ENCODE measurements at regions not wholly inside any gene's neighbourhood (a gene's known extent, or its start where the extent isn't known, plus 50 kb on each side); places are given as distances from the start of the nearest gene placed in this dataset.

DNA sequence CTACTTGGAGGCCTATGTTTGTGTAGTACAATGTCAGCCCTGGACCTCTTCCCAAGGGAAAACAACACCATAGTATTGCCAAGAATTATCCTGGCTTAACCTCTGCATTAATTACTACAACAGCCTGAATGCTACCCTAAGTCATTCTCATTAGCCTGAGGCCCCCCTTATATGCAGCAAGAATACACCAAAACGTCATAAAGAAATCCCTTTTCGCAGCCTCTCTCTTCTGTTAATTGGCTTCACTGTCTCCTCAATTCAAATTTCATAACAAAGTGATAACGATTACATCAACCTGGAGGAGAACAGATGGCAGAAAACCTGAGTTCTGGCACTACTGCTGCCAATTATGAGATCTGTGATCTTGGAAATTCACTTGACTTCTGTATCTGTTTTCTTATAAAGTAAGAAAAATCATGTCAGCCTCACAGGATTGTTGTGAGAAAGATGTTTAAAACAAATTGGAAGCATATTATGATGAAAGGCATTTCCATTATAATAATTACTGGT lies 1663.1 kb downstream of the STIM2 start:
- peaks cover 12% of the 10 kb centered on the region for H3K4me1 Mint-ChIP-seq (ENCODE audit: low read depth, unreplicated experiment)
- Histone ChIP-seq H2AFZ (ENCODE audit: low read depth, low read length) (no peak overlapping the region), H3K4me1 (ENCODE audit: insufficient read depth, low read length) (no peaks in the 10 kb centered on the region), H3K4me3 (ENCODE audit: insufficient read depth, low read depth, low read length) (no peak overlapping the region), H3K9me3 (ENCODE audit: insufficient read depth, low read depth, low read length) (no peaks in the 10 kb centered on the region), H3K36me3 (ENCODE audit: insufficient read depth, low read length) (no peaks in the 10 kb centered on the region), H3K79me2 (ENCODE audit: insufficient read depth, low read length) (no peaks in the 10 kb centered on the region), H3K4me2 (ENCODE audit: low read length) (no peak overlapping the region), H4K20me1 (ENCODE audit: insufficient read depth, low read length) (no peaks in the 10 kb centered on the region), H3K27me3 (ENCODE audit: insufficient read depth, low read length) (no peaks in the 10 kb centered on the region), H3K27ac (ENCODE audit: low read depth, low read length) (no peak overlapping the region), H3K9ac (ENCODE audit: low read length) (no peak overlapping the region)
- no peak for TF ChIP-seq EZH2 (IDR thresholded peaks at IDR 0.05; ENCODE audit: insufficient read depth, low read length)
- no peak for TF ChIP-seq CTCF (IDR thresholded peaks at IDR 0.05; ENCODE audit: insufficient read depth, low read depth, low read length)
- no peak for FAIRE-seq
- no peaks in the 10 kb centered on the region for H3K27me3 Mint-ChIP-seq (ENCODE audit: low read depth, unreplicated experiment)
- DNase-seq (ENCODE audit: low read depth): no peak
- no peaks in the 10 kb centered on the region for H3K36me3 Mint-ChIP-seq (ENCODE audit: low read depth, unreplicated experiment)
- H3K4me3 Mint-ChIP-seq (ENCODE audit: unreplicated experiment): no peak overlapping the region
- H3K9me3 Mint-ChIP-seq (ENCODE audit: unreplicated experiment): no peaks in the 10 kb centered on the region
- no peak overlapping the region for H3K27ac Mint-ChIP-seq (ENCODE audit: unreplicated experiment)

GRCh38 chr4:28536124-28536523 lies 1675.5 kb downstream of the STIM2 start:
- DNase-seq (ENCODE audit: low read depth): no peak
- Mint-ChIP-seq H3K4me1 (ENCODE audit: low read depth, unreplicated experiment) (no peaks in the 10 kb centered on the region), H3K27me3 (ENCODE audit: low read depth, unreplicated experiment) (no peaks in the 10 kb centered on the region), H3K9me3 (ENCODE audit: unreplicated experiment) (no peaks in the 10 kb centered on the region), H3K27ac (ENCODE audit: unreplicated experiment) (no peak overlapping the region), H3K4me3 (ENCODE audit: unreplicated experiment) (no peak overlapping the region), H3K36me3 (ENCODE audit: low read depth, unreplicated experiment) (peaks cover 2% of the 10 kb centered on the region)
- H3K36me3 ChIP-seq (ENCODE audit: insufficient read depth, low read length): no peaks in the 10 kb centered on the region
- TF ChIP-seq CTCF (IDR thresholded peaks at IDR 0.05; ENCODE audit: insufficient read depth, low read depth, low read length) (no peak), EZH2 (IDR thresholded peaks at IDR 0.05; ENCODE audit: insufficient read depth, low read length) (no peak)
- no peaks in the 10 kb centered on the region for H3K79me2 ChIP-seq (ENCODE audit: insufficient read depth, low read length)
- H3K27me3 ChIP-seq (ENCODE audit: insufficient read depth, low read length): no peaks in the 10 kb centered on the region
- H2AFZ ChIP-seq (ENCODE audit: low read depth, low read length): no peak overlapping the region
- H3K4me3 ChIP-seq (ENCODE audit: insufficient read depth, low read depth, low read length): no peak overlapping the region
- no peak overlapping the region for H3K27ac ChIP-seq (ENCODE audit: low read depth, low read length)
- H3K9me3 ChIP-seq (ENCODE audit: insufficient read depth, low read depth, low read length): no peaks in the 10 kb centered on the region
- H3K9ac ChIP-seq (ENCODE audit: low read length): no peak overlapping the region
- H3K4me1 ChIP-seq (ENCODE audit: insufficient read depth, low read length): no peaks in the 10 kb centered on the region
- H3K4me2 ChIP-seq (ENCODE audit: low read length): no peak overlapping the region
- H4K20me1 ChIP-seq (ENCODE audit: insufficient read depth, low read length): no peaks in the 10 kb centered on the region
- no peak for FAIRE-seq

GRCh38 chr4:28545986-28546385 lies 1685.3 kb downstream of the STIM2 start:
- Histone ChIP-seq H3K27ac (ENCODE audit: low read depth, low read length) (no peak overlapping the region), H2AFZ (ENCODE audit: low read depth, low read length) (no peak overlapping the region), H3K4me1 (ENCODE audit: insufficient read depth, low read length) (no peaks in the 10 kb centered on the region), H3K79me2 (ENCODE audit: insufficient read depth, low read length) (no peaks in the 10 kb centered on the region), H3K9ac (ENCODE audit: low read length) (no peak overlapping the region), H3K4me2 (ENCODE audit: low read length) (no peak overlapping the region), H3K27me3 (ENCODE audit: insufficient read depth, low read length) (no peaks in the 10 kb centered on the region), H3K36me3 (ENCODE audit: insufficient read depth, low read length) (no peaks in the 10 kb centered on the region), H3K9me3 (ENCODE audit: insufficient read depth, low read depth, low read length) (no peaks in the 10 kb centered on the region), H3K4me3 (ENCODE audit: insufficient read depth, low read depth, low read length) (no peak overlapping the region), H4K20me1 (ENCODE audit: insufficient read depth, low read length) (no peaks in the 10 kb centered on the region)
- no peaks in the 10 kb centered on the region for H3K36me3 Mint-ChIP-seq (ENCODE audit: low read depth, unreplicated experiment)
- TF ChIP-seq EZH2 (IDR thresholded peaks at IDR 0.05; ENCODE audit: insufficient read depth, low read length): no peak
- no peak for TF ChIP-seq CTCF (IDR thresholded peaks at IDR 0.05; ENCODE audit: insufficient read depth, low read depth, low read length)
- H3K4me1 Mint-ChIP-seq (ENCODE audit: low read depth, unreplicated experiment): peaks cover 4% of the 10 kb centered on the region
- FAIRE-seq (no peak), DNase-seq (ENCODE audit: low read depth) (no peak)
- no peak overlapping the region for H3K27ac Mint-ChIP-seq (ENCODE audit: unreplicated experiment)
- no peaks in the 10 kb centered on the region for H3K9me3 Mint-ChIP-seq (ENCODE audit: unreplicated experiment)
- H3K4me3 Mint-ChIP-seq (ENCODE audit: unreplicated experiment): no peak overlapping the region
- H3K27me3 Mint-ChIP-seq (ENCODE audit: low read depth, unreplicated experiment): no peaks in the 10 kb centered on the region

Measured in astrocyte (in vitro differentiated cells and primary cell).